ENCODE measurements at regions not wholly inside any gene's neighbourhood (a gene's known extent, or its start where the extent isn't known, plus 50 kb on each side); places are given as distances from the start of the nearest gene placed in this dataset.

DNA sequence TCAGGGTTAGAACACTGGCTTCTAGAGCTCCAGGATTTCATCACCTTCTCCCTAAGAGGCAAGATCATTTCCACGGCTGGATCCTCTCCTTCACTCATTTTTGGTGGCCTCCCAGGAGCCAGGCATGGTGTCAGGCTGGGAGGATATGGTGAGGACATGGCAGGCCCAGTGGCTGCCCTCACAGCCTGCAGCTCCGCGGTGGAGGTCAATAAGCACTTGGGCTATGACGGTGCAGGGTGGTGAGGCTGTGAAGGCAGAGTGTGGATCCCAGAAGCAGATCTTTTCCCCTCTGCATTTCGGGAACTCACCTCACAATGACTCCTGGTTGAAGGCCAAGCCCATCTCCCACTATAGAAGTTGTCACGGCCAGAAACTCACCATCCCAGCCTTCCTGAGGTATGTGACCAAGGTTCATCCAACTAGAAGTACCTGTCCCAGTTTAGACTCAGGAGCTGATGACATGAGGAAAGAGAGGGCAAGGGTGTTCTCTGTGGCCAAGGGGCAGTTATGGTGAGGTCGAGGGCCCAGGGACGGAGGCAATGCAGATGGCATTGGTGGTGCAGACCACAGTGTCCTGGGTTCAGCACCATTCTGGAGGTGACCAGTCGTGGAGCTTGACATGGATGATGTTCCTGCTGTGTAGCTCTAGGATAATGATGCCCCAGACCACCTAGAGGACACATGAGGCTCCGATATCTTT is 100.1 kb upstream of the SMAD3 start:
- TF ChIP-seq RAD21 (IDR thresholded peaks at IDR 0.05 in 1 of 2, conservative IDR thresholded peaks at IDR 0.05 in 1 of 2; ENCODE audit: low read depth in 2 of 2, low read length in 2 of 2) (no peak), NANOG (IDR thresholded peaks at IDR 0.05; ENCODE audit: insufficient read depth, low read depth, low read length, poor library complexity, severe bottlenecking) (no peak), POLR2A (IDR thresholded peaks at IDR 0.05; ENCODE audit: control extremely low read depth in 1 of 2, low read depth in 2 of 2, low read length in 2 of 2) (no peak), RBBP5 (IDR thresholded peaks at IDR 0.05; ENCODE audit: borderline replicate concordance, low read depth, low read length) (no peak), SIX5 (IDR thresholded peaks at IDR 0.05; ENCODE audit: low read depth, low read length) (no peak), EP300 (IDR thresholded peaks at IDR 0.05; ENCODE audit: borderline replicate concordance in 1 of 2, low read depth in 2 of 2, low read length in 2 of 2) (no peak), EGR1 (IDR thresholded peaks at IDR 0.05; ENCODE audit: borderline replicate concordance, low read depth, low read length) (no peak), YY1 (IDR thresholded peaks at IDR 0.05; ENCODE audit: low read depth, low read length) (no peak), POLR2AphosphoS5 (IDR thresholded peaks at IDR 0.05; ENCODE audit: low read depth, low read length) (no peak), FOSL1 (IDR thresholded peaks at IDR 0.05; ENCODE audit: insufficient read depth, low read depth, low read length) (no peak), SRF (IDR thresholded peaks at IDR 0.05; ENCODE audit: low read depth, low read length) (no peak), ASH2L (IDR thresholded peaks at IDR 0.05; ENCODE audit: low read length) (no peak), PHF8 (conservative IDR thresholded peaks at IDR 0.05; ENCODE audit: low read depth, low read length) (no peak)
- TF ChIP-seq, protein P1, sequence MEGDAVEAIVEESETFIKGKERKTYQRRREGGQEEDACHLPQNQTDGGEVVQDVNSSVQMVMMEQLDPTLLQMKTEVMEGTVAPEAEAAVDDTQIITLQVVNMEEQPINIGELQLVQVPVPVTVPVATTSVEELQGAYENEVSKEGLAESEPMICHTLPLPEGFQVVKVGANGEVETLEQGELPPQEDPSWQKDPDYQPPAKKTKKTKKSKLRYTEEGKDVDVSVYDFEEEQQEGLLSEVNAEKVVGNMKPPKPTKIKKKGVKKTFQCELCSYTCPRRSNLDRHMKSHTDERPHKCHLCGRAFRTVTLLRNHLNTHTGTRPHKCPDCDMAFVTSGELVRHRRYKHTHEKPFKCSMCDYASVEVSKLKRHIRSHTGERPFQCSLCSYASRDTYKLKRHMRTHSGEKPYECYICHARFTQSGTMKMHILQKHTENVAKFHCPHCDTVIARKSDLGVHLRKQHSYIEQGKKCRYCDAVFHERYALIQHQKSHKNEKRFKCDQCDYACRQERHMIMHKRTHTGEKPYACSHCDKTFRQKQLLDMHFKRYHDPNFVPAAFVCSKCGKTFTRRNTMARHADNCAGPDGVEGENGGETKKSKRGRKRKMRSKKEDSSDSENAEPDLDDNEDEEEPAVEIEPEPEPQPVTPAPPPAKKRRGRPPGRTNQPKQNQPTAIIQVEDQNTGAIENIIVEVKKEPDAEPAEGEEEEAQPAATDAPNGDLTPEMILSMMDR (IDR thresholded peaks at IDR 0.05; ENCODE audit: control extremely low read depth in 1 of 3, insufficient read depth in 1 of 3, low read depth in 1 of 3, low read length in 3 of 3): no peak
